ENCODE measurements at regions not wholly inside any gene's neighbourhood (a gene's known extent, or its start where the extent isn't known, plus 50 kb on each side); places are given as distances from the start of the nearest gene placed in this dataset.
A peak's percentile ranks its signal among the peaks of the same experiment; 100 is the strongest.

DNA sequence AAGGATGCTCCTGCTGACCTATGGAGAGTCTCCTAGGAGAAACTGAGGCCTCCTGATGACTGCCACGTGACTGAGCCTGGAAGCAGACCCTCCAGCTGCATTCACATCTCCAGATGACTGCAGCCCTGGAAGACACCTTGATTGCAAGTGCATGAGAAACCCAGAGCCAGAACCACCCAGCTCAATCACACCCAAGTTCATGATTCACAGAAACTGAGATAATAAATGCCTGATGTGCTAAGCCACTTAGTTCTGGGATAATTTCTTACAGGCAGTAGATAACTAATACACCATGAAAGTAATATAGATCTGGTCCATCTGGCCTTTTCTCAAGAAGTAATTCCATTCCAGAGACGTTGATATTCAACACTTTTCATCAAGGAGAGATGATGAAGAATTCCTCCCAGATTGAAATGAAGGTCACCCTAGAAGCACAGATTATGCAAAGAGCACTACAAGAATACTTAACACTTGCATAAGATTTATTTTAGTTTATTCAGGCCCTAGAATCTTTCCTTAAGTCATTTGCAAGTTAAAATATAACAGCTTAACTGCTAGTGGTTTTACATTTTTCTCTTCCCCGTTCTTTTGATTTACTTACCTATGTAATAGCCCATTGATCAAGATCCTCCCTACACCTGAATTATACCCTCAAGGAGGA is 208.2 kb upstream of the INHBA start:
- DNase-seq: no peak

DNA sequence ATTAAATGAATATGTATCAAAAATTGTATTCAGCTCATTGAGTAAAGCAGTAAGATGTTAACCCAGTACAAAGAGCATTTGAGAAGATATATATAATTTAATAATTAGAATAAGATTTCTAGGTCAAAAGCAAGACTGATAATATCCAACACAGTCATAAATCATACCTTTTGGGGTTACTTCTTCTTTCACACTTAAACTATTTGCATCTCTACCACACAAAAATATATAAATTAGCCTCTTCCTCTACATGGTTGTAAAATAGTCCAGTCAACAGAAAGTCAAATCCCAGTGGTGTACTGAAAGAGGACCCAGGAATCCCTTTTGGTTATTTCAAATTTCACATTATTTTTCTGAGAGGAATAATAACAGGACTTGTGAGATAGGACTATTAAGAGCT is 204.6 kb upstream of the INHBA start:
- no peak for DNase-seq

- DNase-seq: no peak
These were observed 197.6 kb upstream of the INHBA start for GRCh38 chr7:41900532-41900931.

- DNase-seq: no peak
These were observed 197.0 kb upstream of the INHBA start for GRCh38 chr7:41899823-41900433.

DNA sequence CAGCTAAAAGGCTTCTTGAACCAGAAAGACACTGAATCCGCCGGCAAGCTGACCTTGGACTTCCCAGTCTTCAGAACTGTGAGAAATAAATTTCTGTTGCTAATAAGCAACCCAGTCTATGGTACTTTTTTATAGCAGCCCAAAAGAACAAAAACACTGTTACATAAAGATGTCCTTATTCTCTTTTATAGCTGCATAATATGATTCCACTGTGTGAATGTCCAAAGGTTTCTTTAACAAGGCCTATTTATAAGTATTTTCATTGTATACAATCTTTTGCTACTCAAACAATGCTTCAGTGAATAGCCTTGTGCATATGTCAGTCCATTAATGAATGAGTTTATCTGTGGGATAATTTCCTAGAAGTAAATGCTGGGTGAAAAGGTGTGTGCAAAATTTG is 190.8 kb upstream of the INHBA start:
- no peak for DNase-seq

DNA sequence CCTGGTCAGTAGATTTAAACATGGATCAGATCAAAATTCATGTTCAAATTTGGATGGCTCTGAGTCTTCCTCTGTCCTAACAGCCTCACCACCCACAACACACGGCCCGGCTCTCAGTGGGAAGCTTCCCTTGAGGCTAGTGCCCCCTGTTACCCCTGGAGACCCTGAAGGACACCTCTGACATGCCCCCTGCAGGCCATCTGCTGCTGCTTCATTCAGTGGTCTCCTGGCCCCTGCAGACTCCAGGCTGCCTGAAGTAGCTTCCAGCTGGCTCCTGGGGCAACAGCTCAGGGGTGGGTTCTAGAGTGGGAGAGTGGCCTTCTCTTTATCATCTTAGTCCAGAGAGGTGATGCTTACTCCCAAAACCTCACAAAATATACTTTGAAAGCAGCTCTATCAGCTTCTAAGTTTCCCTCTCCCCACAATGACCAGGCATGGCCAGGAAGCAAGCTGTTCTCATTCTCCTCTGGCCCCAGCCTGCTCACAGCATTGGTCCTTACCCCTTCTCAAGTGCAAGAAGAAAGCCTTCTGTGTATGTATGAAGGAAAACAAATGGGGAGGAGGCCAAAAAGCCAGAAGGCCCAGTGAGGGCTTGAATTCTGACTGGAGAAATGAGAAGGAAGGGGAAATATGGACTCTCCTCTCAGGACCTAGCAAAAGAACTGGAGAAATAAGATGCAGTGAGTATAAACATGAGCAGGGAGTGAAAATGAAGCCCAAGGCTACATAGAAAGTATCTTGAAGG is 189.6 kb upstream of the INHBA start:
- DNase-seq: no peak

DNA sequence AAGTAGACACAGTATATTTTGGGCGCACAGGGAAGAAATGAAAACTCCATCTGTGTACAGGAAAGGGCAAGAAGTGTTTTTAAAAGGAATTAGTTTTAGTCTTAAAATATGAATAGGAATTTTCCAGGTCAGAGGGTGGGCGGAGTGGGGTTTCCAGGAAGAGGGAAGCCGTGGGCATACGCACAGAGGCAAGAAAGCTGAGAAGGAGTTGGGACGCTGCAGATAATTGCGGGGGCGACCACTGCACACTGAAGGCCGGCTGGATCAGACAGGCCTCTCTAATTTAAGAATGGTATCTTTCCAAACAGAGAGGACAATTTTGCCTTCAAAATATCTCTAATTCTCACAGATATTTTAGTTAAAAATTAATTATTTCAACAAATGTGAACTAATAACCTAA is 189.1 kb upstream of the INHBA start:
- no peak for DNase-seq

DNA sequence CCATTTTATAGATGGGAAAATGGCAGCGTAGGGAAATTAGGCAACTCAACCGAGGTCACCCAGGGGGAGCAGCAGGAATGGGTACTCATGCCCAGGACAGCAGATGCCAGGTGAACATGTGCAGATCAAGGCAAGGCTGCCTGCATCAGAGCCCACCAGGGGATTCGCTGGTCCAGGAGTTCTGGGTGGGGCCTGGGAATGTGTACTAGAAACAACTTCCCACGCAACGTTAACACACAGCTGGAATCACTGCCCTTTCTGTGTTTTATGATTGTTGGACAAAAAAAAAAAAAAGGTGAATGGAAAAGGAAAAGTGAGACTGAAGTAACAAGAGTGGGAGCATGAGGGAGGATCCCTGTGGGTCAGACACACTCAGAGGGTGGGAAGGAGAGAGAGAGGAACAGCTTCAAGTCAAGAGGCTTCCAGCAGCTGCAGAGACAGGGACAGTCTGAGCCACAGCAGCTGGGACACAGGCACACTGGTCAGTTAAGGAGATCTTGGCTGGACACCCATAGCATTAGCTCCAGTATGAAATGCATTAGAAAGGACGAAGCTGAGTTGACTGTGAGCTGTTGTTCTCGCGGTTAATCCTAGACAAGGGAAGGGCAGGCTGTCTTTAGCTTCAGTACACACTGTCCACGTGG is 187.9 kb upstream of the INHBA start:
- DNase-seq: no peak

- no peak for DNase-seq
These were observed 186.6 kb upstream of the INHBA start for GRCh38 chr7:41889472-41889871.

- DNase-seq: no peak
These were observed 186.2 kb upstream of the INHBA start for GRCh38 chr7:41889040-41889439.

DNA sequence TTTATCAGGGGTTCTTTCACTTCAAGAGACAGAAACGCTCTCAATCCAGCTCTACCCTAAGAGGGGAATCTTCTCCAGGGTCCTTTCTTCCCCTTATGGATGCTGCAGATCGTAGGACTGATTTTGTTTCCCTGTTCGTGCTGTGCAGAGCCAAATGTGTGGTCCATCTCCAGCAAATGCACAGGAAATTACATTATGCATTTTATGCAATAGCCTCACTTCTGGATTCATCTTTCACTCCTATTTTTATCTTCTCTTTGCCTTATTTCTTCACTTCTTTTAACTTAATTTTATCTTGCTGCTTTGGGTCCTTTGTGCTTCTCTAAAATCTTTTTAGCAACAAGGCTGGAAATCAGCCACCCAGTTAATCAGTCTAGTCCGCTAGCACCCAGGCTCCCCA is 184.5 kb upstream of the INHBA start:
- no peak for DNase-seq

- DNase-seq: no peak
These were observed 184.0 kb upstream of the INHBA start for GRCh38 chr7:41886901-41887311.

- DNase-seq: no peak
These were observed 183.5 kb upstream of the INHBA start for GRCh38 chr7:41886262-41886900.

DNA sequence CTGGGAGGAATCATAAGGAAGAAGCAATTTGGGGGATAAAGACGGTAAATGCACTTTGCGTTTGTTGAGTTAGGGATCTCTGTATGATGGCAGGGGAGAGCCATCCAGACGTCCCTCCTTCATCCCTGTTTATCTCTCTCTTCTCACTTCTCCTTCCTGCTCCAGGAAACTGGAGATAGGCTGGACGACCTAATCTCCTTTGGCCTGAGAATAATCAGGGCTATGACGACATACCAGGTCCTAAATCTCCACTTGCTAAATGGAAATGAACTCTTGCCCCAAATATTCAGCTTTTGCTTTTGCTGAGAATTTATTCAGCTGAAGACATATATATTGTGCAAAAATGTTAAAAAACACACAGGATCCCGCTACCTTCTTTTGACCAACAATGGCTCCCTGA is 182.9 kb upstream of the INHBA start:
- DNase-seq: no peak

GRCh38 chr7:41885078-41885477 is 182.2 kb upstream of the INHBA start:
- no peak for DNase-seq

GRCh38 chr7:41882745-41883420 is 180.0 kb upstream of the INHBA start:
- no peak for DNase-seq

- DNase-seq: no peak
These were observed 179.4 kb upstream of the INHBA start for GRCh38 chr7:41882256-41882655.

DNA sequence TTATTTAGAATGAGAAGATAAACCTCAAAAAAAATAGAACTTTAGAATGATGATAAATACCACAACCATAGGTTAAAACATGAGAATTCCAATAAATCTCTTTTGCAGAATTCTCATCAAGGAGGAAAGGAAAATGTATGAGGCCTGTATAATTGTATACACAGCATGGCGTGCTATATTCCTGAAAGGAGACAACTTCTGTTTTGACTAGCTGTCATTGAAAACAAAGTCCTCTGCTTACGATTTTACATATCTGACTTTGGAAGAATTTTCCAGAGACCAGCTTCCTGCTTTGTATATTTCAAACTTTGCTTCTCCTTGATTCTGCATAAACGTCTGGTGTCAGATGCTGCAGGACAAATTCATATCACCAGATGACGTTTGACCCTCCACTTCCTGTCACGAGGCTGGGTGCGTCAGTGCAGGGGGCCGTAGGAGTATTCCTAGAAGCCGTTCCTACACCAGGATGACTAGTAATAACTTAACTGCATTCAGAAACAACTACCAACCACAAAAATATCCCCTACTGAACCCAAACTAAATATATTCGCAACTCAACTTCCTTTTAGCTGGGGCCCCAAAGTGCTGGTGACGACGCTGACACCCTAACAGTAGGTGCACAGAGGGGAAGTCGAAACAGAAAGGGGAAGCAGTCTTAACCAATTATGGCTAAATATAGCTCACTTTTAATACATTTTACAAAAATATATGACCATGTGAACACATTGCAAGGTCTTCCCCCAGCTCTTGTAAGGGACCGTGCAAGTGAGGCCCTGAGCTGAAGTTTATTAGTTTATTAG is 178.6 kb upstream of the INHBA start:
- DNase-seq: peak; percentile 80

GRCh38 chr7:41880107-41880506 is 177.2 kb upstream of the INHBA start:
- DNase-seq: no peak

GRCh38 chr7:41879403-41879802 is 176.5 kb upstream of the INHBA start:
- no peak for DNase-seq
